Activated CD8-positive, alpha-beta memory T cell treated with anti-CD3 and anti-CD28 coated beads, Interleukin-2, amount 50 U/mL, for 24 hours (primary cell): ENCODE measurements at regions not wholly inside any gene's neighbourhood (a gene's known extent, or its start where the extent isn't known, plus 50 kb on each side); places are given as distances from the start of the nearest gene placed in this dataset.

Experiments used
- DNase-seq: peaks from one replicate; pipeline ENCODE4 v3.0.0-alpha.2; 2020; ENCODE audit errors: extremely low read depth

- DNase-seq, result no peak
Measured at GRCh38 chr15:62439543-62440016, 274.5 kb upstream of the C2CD4B start.

GRCh38 chr15:62440362-62441105 lies 275.4 kb upstream of the C2CD4B start:
- DNase-seq, result no peak

GRCh38 chr15:62444104-62445022 lies 279.3 kb upstream of the C2CD4B start:
- DNase-seq, result no peak

DNA sequence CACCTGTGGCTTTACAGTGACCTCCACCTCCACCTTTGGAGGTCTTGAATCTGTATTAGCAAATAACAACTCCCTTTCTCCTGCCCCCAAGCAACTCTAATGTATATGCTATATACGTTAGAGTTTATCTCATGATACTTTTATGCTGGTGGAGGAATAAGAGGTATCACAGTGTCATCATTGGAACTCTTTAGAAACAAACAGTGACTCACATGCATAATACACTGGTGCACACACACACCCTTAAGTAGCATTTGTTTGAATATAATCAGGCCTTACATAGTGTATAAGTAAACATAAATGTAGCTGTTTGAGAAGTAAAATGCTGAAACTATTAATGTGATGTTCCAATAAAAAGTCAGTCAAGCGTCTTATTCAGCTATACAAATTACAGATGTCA lies 280.2 kb upstream of the C2CD4B start:
- DNase-seq, result no peak

- no peak for DNase-seq
Measured at GRCh38 chr15:62446984-62447383, 281.9 kb upstream of the C2CD4B start.

GRCh38 chr15:62447742-62448141 lies 282.7 kb upstream of the C2CD4B start:
- DNase-seq, result no peak

GRCh38 chr15:62449638-62450037 lies 284.6 kb upstream of the C2CD4B start:
- no peak for DNase-seq

DNA sequence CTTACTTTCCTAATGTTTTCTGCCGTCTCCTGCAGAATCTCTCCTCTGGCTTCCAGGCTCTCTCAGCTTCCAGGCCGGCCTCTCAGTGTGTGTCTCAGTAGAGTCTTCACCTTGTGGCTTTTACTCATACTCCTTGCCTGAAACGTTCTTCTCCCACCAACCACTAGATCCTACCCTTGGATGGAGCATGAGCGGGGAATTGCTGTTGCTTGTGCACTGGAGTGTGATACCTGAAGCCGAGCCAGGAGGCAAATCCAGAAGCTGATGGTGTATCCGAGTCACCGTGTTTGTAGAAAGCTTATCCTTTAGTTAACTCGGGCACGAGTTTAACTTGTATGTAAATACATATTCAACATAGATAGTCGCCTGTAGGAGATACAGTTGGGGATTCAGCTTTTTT lies 285.0 kb upstream of the C2CD4B start:
- no peak for DNase-seq

DNA sequence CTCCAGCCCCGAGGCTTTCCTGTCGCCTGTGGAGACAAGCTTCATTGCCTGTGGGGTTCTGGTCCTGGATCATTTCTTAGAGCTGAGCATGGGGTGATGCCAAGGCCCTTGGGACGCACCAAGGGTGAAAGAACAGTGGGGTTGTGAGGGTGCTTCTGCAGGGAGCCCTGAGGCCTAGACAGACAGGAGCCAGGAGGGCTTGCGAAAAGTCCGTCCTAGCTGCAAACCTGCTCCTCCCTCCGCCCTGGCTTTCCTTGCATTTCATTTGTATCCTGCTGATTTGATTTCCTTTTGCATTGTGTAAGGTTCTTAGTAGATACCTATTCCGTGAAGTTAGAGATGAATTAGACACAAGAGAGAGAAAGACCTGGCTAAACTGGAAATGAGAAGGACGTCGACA lies 286.9 kb upstream of the C2CD4B start:
- no peak for DNase-seq

- no peak for DNase-seq
Measured at GRCh38 chr15:62452667-62453066, 287.6 kb upstream of the C2CD4B start.

DNA sequence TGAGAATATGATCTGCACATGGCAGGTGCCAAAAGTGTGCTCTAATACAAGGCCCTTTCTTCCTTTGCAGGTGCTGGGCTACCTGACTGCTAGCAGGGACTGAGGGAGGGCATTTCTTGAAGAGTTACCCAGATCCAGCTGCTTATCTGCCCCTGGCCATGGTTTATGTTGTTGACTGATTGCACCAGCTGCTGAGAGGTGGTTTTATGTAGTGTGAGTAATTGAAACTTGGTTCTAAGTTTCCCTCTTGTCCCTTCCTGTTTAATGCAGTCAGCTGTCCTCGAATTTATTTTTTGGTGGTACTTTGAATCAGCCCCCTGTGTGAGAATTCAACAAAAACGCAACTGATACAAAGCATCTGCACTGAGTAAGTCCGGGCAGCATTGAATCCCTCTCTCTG lies 288.3 kb upstream of the C2CD4B start:
- no peak for DNase-seq

GRCh38 chr15:62453981-62454380 lies 288.9 kb upstream of the C2CD4B start:
- DNase-seq, result no peak

- no peak for DNase-seq
Measured at GRCh38 chr15:62454567-62455172, 289.6 kb upstream of the C2CD4B start.

- no peak for DNase-seq
Measured at GRCh38 chr15:62455441-62455921, 290.4 kb upstream of the C2CD4B start.

- no peak for DNase-seq
Measured at GRCh38 chr15:62456011-62456920, 291.2 kb upstream of the C2CD4B start.

GRCh38 chr15:62457100-62457499 lies 292.0 kb upstream of the C2CD4B start:
- no peak for DNase-seq

- no peak for DNase-seq
Measured at GRCh38 chr15:62459875-62460274, 294.8 kb upstream of the C2CD4B start.

- DNase-seq, result no peak
Measured at GRCh38 chr15:62462268-62462667, 297.2 kb upstream of the C2CD4B start.

DNA sequence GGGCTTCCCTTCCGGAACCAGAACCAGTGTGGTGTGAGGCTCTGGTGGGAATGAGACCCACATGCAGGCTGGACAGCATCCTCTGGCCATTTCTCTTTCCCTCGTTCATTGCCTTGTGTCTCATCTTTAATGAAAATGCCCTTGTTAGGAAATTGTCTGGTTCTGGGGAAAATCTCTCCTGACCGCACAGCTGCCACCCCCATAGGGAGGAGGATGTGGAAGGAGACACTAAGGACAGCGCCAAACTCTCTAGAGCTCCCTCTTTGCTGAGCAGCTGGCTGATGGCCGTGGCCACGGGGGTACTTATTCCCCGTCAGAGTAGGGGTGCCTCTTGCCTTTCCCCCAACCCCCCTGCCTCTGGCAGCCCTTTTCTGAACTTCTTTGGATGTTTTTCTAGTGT lies 297.6 kb upstream of the C2CD4B start:
- DNase-seq, result no peak

DNA sequence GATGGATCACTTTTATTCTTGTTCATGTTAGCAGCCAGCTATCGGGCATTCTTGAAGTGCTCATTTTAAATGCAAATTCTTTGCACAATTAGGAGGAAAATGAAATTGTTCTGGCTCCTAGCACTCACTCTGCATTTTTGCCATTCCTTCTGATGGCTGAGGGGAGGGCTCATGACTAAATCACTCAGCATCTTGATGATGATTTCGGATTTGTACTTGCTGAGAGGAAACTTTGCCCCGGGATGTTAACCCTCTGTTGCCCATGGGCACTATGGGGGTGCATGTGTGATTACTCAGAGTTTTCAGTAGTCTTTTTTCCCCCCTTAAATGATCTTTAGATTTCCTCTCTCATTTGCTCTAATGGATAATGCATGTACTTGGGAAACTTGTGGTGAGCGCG lies 299.6 kb upstream of the C2CD4B start:
- no peak for DNase-seq

GRCh38 chr15:62465173-62465572 lies 300.1 kb upstream of the C2CD4B start:
- no peak for DNase-seq
